IPS-NIHi7 (cell line): ENCODE measurements at regions not wholly inside any gene's neighbourhood (a gene's known extent, or its start where the extent isn't known, plus 50 kb on each side); places are given as distances from the start of the nearest gene placed in this dataset.

Experiments used
- DNase-seq: peaks from one replicate; pipeline ENCODE4 v3.0.0; 2012; ENCODE audit warnings: mixed read lengths; ENCODE audit errors: extremely low spot score

- DNase-seq, result no peak
Measured at GRCh38 chr5:61737301-61737963, 405.4 kb downstream of the ZSWIM6 start.

- no peak for DNase-seq
Measured at GRCh38 chr5:61737964-61738340, 405.9 kb downstream of the ZSWIM6 start.

DNA sequence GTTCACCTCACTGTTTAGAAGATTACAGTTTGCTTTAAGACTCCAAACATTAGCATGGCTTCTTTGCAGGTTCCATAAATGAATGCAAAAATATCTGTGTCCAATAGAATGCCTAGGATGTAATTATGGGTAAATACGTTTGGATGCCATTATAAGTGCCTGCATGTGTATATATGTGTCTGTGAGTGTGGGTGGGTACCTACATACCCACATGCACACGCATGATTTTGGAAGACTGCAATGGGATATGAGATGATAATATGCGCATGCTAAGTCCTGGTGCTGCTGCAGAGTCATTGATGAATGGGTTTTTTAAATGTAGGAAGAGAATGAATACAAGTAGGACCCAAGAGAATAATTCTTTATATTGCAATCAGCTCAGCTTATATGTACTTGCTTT is 406.4 kb downstream of the ZSWIM6 start:
- no peak for DNase-seq

DNA sequence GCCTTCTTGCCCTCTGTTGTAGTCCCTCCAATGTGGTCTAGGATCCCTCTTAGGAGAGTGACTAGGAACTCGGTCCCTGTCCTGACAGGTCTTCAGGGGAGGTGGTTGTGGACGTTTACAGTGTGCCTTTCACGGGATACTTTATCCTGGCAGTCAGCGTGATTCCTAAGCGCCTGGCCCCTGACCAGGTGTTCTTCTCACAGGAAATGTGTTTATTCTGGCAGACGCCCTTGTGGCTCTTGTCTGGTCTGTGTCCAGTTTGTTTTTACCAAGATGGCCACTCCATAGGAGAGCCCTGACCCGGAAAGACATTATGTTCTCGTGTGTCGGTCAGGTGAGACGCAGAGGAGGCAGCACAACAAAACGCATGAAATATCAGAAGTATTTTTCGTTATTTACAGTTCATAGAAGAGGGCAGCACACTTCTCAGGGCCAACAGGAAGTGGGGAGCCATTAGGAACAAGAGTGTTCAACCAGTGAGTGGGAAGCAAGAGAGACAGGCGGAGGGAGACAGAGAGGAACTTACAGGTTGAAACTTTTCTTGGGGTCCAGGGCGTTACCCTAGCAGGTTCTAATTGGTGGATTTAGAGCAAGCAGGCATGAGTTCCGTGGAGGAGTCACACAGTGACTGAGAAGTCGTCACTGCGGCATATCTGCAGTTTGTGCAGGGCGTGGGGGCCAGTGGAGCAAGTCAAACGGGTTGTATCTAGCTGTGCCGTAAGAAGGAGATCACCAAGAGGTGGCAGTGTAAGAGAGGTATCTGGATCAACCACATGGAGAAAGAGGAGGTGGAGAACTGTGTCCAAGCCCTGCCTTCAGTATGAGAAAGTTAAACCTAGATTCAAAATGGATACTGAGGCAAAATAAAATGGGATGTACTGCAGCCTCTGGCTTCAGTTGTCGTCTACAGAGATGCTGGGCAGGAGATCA is 412.9 kb downstream of the ZSWIM6 start:
- peak; percentile 44 for DNase-seq

DNA sequence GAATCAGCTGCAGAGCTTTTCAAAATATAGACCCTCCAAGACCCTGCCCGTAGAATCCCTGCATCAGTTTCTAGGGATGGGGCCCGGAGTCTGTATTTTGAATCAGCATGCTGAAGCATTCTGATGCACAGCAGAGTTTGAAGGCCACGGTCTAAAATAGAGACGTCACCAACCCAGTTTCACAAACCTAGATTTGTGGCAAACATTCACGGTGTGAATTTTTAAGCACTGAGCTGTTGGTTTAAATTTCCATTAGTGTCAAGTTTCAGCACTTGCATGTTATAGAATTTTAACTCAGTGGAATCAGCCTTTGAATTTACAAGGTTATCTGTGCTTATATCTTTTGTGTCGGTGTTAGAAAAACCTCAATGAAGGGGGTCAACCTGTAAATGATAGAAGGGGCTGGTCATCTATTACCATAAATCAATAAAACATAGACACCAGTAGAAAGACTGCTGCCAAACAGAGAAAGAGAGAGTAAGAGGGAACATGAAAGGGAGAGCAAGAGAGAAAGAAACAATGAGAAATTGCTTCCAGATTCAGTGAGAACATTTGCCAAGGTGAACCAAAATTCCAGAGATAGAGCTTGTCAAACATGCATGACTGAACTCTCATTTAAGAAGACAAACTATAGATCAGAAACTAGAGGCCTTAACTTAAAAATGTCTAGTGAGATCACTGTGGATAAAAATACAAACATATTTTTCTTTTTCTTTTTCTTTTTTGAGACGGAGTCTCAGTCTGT is 414.9 kb downstream of the ZSWIM6 start:
- no peak for DNase-seq

DNA sequence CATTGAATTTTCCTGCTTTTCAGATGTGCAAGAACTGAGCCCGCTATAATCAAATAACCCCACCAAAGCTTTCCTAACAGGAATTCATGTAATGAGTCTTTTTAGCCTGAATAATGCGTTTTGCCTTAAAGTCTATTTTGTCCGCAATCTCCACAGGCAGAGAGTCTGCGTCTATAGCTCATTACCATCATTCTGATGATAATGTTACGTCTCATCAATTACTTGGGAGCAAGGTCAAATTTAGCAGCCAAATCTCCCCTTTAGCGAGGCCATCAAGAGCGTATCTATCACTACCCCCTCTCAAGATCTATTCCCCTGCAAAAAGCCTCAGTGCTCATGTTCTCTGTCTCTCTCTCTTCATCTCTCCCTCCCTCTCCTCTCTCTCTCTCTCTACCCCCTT is 416.1 kb downstream of the ZSWIM6 start:
- no peak for DNase-seq

DNA sequence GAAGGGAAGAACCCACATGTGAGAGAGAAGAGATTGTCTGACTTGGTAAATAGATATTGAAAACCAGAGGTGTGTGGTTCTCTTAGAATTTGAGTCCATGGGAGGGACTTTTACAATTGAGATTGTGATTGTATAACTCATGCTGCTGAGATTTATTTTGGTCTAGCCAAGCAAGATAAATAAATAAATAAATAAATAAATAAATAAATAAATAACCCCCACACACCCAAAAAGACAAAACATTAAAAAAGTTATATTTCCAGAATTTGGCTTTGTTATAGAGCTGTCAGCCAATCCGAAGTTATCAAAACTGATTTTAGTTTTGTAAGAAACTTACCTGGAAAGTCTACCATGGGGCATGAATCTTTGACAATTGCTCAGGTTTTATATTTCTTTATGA is 416.6 kb downstream of the ZSWIM6 start:
- no peak for DNase-seq

GRCh38 chr5:61752588-61752987 is 420.5 kb downstream of the ZSWIM6 start:
- no peak for DNase-seq

GRCh38 chr5:61754792-61755191 is 422.7 kb downstream of the ZSWIM6 start:
- DNase-seq, result no peak

GRCh38 chr5:61755726-61756222 is 423.7 kb downstream of the ZSWIM6 start:
- DNase-seq, result no peak

- DNase-seq, result no peak
Measured at GRCh38 chr5:61758711-61759110, 426.7 kb downstream of the ZSWIM6 start.

DNA sequence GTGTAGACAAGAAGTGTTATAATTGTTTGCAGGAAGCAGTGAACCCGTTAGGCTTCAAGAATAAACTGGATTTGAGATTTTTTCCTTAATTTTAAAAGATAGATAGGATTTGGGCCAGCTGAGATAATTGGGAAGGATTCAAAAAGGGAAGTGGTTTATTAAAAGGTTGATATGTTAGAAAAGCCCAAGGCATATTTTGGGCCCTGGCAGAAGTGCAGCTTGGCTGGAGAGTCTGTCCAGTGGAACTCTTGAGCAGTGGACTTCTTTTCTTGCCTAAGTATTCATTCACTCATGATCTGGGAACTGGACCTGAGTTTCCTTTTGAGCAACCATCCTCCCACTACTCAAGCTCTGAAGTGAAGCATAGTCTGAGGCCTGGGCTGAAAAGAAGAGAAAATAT is 433.4 kb downstream of the ZSWIM6 start:
- no peak for DNase-seq

DNA sequence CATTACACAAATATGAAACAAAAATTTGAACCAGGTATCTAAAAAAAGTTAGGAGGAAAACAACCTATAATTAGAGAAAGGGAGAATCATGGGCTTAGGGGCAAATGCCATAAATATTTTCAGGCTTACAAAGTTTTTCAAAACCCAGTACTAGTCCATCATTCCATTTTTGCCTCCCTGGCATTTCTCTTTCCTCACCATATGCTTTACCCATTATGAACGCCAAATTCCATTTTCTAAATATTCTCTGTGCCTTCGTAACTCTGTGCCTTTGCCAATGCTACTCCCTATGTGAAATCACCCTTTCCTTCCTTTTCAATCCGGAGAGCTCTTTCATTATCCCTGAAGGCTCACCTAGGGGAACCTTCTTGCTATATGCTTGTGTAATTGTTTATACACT is 434.1 kb downstream of the ZSWIM6 start:
- DNase-seq, result no peak

DNA sequence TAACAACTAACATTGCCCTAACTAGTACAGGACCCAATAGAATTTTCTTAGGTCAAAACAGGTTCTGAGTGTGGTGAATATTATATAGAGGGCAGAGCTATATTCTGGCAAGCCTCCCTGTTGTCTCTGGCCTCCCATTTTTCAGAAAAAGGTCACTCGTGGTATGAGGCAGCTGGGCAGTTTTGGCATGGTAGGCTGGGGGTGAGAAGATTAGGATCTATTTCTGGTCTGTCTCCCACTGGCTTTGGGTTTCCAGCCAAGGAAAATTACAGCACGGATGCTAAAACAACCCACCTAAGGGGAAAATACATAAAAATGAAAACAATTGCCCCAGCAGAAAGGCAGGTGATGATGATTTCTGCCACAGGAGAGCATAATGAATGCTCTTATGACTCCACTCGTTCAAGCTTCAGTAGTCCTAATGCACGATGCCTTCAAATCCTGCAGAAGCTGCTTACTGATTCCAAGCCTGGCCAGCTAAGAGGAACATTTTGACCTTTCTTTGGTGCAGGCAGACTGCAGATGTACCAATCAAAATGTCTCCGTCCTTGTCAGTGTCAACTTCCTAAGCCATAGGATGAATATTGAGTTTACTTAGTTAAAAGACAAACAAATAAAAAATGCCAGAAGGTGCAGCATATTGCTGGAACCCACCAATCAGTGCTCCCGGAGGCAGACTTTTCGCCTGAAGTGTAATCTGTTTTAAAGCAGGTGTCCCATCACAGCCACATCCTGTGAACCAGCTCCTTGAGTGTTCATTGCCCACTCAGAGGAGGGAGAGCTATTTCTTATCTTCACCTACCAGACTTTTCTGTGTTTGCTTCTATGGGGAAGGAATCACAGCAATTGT is 435.4 kb downstream of the ZSWIM6 start:
- no peak for DNase-seq

- DNase-seq, result peak; percentile 87
Measured at GRCh38 chr5:61768692-61769281, 436.7 kb downstream of the ZSWIM6 start.

GRCh38 chr5:61771062-61771461 is 439.0 kb downstream of the ZSWIM6 start:
- no peak for DNase-seq

- DNase-seq, result no peak
Measured at GRCh38 chr5:61771808-61772207, 439.8 kb downstream of the ZSWIM6 start.

DNA sequence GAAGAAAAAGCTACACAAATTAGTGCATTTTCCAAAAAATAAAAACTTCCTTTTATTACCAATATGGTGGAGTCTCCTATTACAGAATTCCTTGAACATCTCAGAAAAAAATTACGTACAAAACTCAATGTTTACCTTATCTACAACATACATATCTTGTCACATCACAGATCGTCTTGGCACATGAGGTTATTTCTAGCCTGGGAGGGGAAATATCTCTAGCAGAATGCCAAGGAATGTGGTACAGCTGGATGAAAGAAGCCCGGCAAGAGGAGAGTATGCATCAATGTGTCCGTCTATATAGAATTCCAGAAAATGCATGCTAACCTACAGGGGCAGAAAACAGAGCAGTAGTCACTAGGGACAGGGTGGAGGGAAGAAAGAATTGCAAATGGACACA is 443.8 kb downstream of the ZSWIM6 start:
- DNase-seq, result no peak

- DNase-seq, result no peak
Measured at GRCh38 chr5:61777292-61777691, 445.2 kb downstream of the ZSWIM6 start.

DNA sequence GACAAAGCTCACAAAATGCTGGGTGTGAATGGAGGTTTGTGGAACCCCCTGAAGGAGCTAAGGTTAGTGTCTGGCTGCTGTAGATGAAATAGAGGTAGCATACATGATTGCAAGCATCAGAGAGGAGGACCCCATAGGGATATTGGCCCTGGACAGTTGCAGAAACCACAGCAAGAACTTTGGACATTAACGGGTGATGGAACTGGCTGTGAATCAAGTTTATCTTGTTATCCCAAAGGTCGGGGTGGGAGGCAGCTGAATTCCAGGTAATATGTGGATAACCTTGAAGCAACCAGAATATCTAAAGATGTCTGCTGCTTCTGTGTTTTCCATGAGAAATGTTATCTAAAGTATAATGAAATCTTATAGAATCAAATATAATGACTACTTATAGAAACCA is 447.7 kb downstream of the ZSWIM6 start:
- DNase-seq, result no peak

DNA sequence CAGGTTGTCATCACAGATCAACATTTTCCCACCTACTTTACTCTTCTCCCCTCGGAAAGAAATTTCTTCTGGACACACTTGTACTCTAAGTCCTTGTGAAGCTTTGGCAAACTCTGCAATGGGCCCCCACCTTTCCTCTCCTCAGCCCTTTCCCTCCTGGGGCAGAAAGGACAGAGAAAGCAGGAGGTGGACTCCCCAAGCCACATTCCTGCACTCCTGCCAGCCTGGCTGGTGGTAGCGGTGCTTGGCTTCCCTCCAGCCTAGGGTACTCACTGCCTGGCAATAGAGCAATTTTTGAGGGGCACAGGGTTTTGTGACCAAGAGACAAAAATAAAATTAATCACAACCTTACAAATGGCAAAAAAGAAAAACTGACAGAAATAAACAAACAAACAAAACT is 451.4 kb downstream of the ZSWIM6 start:
- DNase-seq, result peak; percentile 31
